Endometrial microvascular endothelial cells (primary cell): ENCODE measurements at regions not wholly inside any gene's neighbourhood (a gene's known extent, or its start where the extent isn't known, plus 50 kb on each side); places are given as distances from the start of the nearest gene placed in this dataset.
"Not testable (repeated sequence)": the region's sequence is repeated elsewhere in the genome, so short reads cannot be mapped to it uniquely, and the experiment has no call there.

Experiments
- in situ Hi-C: cut with HindIII; loops from 2 replicates; pipeline ENCODE4 v1.10.0; 2017; ENCODE audit warnings: low sequenced_read_pairs, low pct_unique_long_range_greater_than_20kb; ENCODE audit errors: inconsistent ontology term

GRCh38 chr3:194871864-194872668 is 186.4 kb downstream of the FAM43A start:
- in situ Hi-C loops, result loop anchor here (25.0 kb wide), 1 partner anchor 185 kb away; the partner anchor contains the start of gene FAM43A

- in situ Hi-C loops, result loop anchor here (25.0 kb wide), 1 partner anchor 185 kb away; the partner anchor contains the start of gene FAM43A
These were observed 186.9 kb downstream of the FAM43A start for GRCh38 chr3:194872669-194872977.

DNA sequence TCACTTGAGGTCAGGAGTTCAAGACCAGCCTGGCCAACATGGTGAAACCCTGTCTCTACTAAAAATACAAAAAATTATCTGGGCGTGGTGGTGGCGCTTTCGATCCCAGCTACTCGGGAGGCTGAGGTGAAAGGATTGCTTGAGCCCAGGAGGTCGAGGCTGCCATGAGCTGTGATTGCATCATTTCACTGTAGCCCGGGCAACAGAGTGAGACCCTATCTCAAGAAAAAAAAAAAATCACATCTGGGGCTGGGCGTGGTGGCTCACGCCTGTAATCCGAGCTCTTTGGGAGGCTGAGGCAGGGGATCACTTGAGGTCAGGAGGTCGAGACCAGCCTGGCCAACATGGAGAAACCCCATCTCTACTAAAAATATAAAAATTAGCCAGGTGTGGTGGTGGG is 187.8 kb downstream of the FAM43A start:
- in situ Hi-C loops, result loop anchor here (25.0 kb wide), 1 partner anchor 186 kb away; the partner anchor contains the start of gene FAM43A

DNA sequence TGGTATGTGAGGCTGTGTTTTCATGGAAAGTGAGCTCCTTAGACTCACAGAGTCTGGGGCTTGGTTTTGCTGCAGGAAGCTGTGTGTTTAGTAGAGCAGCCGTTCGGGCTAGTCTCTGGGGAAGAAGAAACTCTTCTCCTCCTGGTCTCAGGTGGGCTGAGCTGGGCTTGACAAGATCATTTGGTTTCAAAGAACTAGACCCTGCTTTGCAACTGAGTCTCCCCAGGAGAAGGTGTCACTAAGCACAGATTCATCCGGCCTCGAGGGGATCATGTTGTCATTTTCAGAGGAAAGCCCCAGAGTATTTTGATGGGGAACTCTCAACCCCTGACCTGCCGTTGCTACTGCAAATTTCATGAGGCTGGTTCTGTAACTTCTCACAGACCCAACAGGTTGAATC is 188.5 kb downstream of the FAM43A start:
- in situ Hi-C loops, result loop anchor here (25.0 kb wide), 1 partner anchor 187 kb away; the partner anchor contains the start of gene FAM43A

DNA sequence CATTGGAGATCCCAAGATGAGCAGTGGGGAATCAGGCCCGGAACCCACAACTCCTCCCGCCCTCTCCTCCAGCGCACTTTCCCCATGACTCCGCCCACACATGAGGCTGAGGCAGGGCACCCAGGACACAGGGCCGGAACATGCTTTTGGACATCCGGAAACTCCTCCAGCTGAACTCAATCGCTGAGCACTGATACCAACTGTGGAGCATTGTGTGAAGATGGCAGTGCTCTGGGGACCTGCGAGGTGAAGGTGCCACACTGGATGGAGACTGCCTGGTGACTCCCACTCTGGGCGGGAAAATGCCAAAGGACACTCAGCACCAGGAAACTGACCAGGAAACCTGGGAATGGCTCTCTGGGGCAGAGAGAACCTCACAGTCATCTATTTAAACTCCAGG is 189.1 kb downstream of the FAM43A start:
- in situ Hi-C loops, result loop anchor here (25.0 kb wide), 1 partner anchor 187 kb away; the partner anchor contains the start of gene FAM43A

- in situ Hi-C loops, result no loop called here
These were observed 190.1 kb downstream of the FAM43A start for GRCh38 chr3:194875581-194876402.

DNA sequence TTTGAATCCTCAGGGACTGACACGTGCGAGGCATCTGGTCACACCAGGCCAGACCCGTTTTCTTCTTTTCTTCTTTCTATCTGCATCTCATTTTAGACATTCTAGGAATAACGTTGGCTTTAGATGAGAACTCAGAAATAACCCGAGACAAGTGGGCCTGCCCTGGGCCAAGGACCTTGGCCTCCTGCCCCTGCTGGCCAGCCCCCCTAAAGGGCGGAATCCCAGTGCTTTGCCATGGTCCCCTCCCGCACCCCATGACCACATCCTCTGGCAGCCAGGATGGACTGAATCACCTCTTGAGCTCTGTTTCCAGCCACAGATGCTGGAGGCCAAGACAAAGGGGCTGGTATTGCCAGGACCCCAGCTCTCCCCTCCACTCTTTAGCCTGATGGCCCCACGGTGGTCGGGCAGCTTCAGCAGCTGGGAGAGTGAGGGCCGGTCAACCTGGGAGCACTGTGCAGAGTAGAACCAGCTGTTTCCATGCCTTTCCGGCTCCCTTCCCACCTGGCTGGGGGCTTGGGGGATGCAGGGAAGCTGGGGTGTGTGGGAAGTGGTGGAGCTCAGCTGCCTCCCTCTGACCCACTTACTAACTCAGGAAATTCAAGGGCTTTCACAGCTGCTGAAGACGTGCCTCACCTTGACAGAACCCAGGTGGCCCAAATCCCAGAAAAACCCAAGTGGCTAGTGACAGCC is 190.9 kb downstream of the FAM43A start:
- in situ Hi-C loops, result no loop called here

- in situ Hi-C loops, result no loop called here
These were observed 191.8 kb downstream of the FAM43A start for GRCh38 chr3:194877291-194878119.

GRCh38 chr3:194879126-194879877 is 193.6 kb downstream of the FAM43A start:
- in situ Hi-C loops, result no loop called here

DNA sequence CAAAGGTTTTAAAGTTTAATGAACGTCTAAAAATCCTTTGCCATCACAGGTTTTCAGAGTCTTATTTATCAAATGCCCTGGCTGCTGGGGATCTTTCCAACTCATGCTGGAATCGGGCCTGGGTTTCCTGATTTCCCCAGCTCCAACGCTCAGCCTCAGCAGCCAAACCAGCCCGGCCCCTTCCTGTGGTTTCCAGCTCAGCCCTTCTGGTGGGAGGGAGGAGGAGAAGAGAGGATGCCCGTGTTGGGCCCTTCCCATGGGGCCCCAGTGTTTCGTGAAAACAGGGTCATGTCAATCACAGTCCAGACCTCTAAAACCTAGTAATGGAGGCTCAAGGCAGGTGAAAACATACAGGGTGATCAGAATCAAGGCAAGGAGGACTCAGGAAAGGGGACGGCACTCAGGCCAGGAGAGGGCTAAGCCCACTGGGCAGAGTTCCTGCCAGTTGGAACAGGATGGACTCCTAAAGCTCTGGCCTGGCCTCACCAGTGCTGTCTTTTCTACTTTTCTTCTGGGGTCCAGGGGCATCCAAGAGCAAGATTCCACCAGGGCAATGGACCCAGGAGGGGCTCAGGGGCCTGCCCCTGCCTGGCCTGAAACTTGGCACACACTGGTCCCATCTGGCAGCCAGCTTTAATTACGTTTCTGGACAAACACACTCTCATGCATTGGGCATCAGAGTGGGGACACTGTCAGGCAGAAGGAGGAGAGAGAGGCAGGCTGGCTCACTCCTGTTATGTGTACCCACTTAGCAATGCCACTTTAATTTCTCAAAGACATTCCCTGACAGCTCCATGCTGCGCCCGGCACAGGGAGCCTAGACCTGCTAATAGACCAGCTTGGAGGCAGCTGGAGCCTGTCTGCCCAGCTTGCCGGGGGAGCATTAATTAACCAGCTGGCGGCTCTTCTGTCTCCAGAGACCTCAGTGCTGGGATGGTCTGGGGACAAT is 194.6 kb downstream of the FAM43A start:
- in situ Hi-C loops, result no loop called here

DNA sequence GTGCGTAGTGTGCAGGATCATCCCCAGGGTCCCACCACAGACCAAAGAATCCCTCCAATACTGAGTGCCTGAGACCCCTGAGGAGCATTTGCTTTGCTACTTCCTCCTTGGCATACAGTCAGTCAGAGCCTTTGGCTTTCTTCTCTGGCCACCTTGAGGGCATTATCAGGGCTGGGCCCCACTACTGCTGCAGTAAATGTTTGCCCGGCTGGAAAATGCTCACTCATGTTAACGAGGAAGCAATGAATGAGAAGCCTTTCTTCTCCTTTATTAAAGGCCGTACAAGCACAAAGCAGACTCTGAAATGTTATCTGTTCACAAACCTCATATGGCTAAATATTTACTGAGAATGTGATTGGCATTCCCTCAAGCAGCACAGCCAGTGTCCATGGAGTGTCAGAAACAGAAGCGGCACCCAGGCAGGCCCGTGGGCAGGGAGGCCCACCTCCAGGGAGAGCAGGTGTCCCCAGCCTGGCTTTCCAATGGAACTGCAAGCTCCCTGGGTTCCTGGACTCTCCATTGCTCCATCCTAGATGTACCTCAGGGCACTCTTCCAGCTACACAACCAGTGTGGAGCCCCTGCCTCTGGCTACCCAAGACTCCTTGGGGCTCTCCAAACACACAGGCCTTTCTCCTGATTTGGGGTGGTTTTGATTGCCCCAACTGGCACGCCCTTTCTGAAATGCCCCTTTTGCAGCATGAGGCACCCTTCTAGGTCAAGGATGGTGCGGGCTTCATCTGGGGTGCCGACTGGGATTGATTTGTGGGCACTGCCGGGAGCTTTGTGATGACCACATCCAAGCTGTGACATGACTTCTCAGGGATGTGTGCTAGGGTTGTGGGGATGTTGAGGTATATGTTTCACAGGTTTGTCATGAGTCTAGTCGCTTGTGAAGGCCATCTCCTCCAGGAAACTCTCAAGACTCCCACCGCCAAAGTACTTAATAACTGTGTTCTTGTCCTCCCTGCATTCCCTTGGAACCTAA is 195.6 kb downstream of the FAM43A start:
- in situ Hi-C loops, result no loop called here

DNA sequence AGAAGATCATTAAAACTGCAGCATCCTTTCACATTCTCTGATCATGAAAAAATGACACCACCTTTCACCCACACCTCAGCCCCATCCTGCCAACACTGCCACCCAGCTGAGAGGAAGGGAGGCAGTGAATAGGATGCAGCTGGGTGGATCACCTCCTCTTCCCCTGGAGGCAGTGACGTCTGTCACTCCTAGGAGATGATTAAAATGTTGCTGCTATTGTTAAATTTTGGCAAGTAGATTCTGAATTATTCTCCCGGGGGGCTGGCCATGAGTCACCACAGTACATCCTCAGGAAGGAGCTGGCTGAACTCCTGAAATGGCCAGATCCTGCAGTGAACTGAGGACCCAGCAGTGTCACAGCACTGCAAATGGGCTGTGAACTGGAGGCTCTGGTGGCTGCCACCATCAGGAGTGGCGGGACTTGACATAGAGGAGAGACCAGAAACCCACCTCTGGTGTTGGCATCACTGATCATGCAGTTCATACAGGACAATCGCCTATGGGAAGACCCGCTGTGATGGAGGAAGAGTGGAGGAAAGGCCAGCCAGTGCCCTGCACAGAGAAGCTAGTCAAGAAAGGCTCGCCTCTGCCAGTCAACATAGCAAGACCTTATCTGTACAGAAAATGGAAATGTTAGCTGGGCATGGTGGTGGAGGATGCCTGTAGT is 199.1 kb downstream of the FAM43A start:
- in situ Hi-C loops, result no loop called here

GRCh38 chr3:194885766-194886165 is 200.1 kb downstream of the FAM43A start:
- in situ Hi-C loops, result no loop called here

DNA sequence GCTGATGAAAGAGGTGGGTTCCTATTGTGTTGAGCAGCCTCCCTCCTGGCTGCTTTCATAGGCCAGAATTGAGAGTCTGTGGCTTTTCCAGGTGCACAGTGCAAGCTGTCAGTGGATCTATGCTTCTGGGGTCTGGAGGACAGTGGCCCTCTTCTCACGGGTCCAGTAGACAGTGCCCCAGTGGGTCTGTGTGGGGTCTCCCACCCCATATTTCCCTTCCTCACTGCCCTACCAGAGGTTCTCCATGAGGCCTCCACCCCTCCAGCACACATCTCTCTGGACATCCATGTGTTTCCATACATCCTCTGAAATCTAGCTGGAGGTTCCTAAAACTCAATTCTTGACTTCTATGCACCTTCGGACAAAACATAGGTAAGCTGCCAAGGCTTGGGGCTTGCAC is 201.2 kb downstream of the FAM43A start:
- in situ Hi-C loops, result no loop called here

GRCh38 chr3:194888062-194888461 is 202.4 kb downstream of the FAM43A start:
- in situ Hi-C loops, result not testable (repeated sequence)
